ENCODE measurements at regions not wholly inside any gene's neighbourhood (a gene's known extent, or its start where the extent isn't known, plus 50 kb on each side); places are given as distances from the start of the nearest gene placed in this dataset.

- TF ChIP-seq POLR2AphosphoS5 (IDR thresholded peaks at IDR 0.05), result no peak
- TF ChIP-seq, protein P1, sequence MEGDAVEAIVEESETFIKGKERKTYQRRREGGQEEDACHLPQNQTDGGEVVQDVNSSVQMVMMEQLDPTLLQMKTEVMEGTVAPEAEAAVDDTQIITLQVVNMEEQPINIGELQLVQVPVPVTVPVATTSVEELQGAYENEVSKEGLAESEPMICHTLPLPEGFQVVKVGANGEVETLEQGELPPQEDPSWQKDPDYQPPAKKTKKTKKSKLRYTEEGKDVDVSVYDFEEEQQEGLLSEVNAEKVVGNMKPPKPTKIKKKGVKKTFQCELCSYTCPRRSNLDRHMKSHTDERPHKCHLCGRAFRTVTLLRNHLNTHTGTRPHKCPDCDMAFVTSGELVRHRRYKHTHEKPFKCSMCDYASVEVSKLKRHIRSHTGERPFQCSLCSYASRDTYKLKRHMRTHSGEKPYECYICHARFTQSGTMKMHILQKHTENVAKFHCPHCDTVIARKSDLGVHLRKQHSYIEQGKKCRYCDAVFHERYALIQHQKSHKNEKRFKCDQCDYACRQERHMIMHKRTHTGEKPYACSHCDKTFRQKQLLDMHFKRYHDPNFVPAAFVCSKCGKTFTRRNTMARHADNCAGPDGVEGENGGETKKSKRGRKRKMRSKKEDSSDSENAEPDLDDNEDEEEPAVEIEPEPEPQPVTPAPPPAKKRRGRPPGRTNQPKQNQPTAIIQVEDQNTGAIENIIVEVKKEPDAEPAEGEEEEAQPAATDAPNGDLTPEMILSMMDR (IDR thresholded peaks at IDR 0.05), result no peak
Measured at GRCh38 chr5:21661184-21661583, 1192.0 kb downstream of the CDH12 start.

Measured in suprapubic skin (tissue), 3 donors.